OCI-LY1 (cell line): ENCODE measurements at regions not wholly inside any gene's neighbourhood (a gene's known extent, or its start where the extent isn't known, plus 50 kb on each side); places are given as distances from the start of the nearest gene placed in this dataset.

Source experiments
- EZH2 ChIP-seq: fragments of 200-600 bp; sonication (generic), shearing (Covaris generic); IDR thresholded peaks from 2 replicates; pipeline ENCODE4 v1.8.0; 2017; ENCODE audit warnings: borderline replicate concordance, mixed run types, mild to moderate bottlenecking, antibody characterized with exemption, low read length, moderate library complexity, mixed read lengths
- TF ChIP-seq, protein P1 (sequence below): fragments of 200-600 bp; sonication (generic), shearing (Covaris generic); IDR thresholded peaks from 2 replicates; pipeline ENCODE4 v1.5.1; 2017; ENCODE audit warnings: mild to moderate bottlenecking, antibody characterized with exemption, low read length, moderate library complexity, mixed read lengths

DNA sequence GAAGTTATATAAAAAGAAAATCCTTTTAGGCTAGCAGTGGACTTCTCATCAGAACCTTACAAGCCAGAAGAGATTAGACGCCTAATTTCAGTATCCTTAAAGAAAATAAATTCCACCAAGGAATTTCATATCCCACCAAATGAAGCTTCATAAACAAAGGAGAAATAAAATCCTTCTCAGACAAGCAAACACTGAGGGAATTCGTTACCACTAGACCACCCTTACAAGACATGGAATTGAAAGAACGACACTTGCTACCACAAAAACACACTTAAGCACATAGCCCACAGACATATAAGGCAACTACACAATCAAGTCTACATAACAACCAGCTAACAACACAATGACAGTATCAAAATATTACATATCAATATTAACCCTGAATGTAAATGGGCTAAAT is 299.2 kb downstream of the TOX3 start:
- TF ChIP-seq, protein P1, sequence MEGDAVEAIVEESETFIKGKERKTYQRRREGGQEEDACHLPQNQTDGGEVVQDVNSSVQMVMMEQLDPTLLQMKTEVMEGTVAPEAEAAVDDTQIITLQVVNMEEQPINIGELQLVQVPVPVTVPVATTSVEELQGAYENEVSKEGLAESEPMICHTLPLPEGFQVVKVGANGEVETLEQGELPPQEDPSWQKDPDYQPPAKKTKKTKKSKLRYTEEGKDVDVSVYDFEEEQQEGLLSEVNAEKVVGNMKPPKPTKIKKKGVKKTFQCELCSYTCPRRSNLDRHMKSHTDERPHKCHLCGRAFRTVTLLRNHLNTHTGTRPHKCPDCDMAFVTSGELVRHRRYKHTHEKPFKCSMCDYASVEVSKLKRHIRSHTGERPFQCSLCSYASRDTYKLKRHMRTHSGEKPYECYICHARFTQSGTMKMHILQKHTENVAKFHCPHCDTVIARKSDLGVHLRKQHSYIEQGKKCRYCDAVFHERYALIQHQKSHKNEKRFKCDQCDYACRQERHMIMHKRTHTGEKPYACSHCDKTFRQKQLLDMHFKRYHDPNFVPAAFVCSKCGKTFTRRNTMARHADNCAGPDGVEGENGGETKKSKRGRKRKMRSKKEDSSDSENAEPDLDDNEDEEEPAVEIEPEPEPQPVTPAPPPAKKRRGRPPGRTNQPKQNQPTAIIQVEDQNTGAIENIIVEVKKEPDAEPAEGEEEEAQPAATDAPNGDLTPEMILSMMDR = no peak
- no peak for TF ChIP-seq EZH2
